ENCODE measurements at regions not wholly inside any gene's neighbourhood (a gene's known extent, or its start where the extent isn't known, plus 50 kb on each side); places are given as distances from the start of the nearest gene placed in this dataset.

- TF ChIP-seq REST (IDR thresholded peaks at IDR 0.05; ENCODE audit: insufficient read depth in 1 of 2, low read depth in 2 of 2, low read length in 2 of 2), result no peak
- no peak for TF ChIP-seq POLR2AphosphoS5 (IDR thresholded peaks at IDR 0.05; ENCODE audit: low read depth, low read length)
- TF ChIP-seq TAF1 (IDR thresholded peaks at IDR 0.05; ENCODE audit: borderline replicate concordance, insufficient read depth, low read length), result no peak
- no peak for TF ChIP-seq FOXP2 (optimal IDR thresholded peaks at IDR 0.05; ENCODE audit: borderline replicate concordance, extremely low read depth, extremely low read length, insufficient read depth)
- TF ChIP-seq SIN3A (IDR thresholded peaks at IDR 0.05; ENCODE audit: borderline replicate concordance, insufficient read depth, low read length), result no peak
Measured at GRCh38 chr2:8620611-8621382, 61.1 kb upstream of the ID2 start.

- TF ChIP-seq TAF1 (IDR thresholded peaks at IDR 0.05; ENCODE audit: borderline replicate concordance, insufficient read depth, low read length), result no peak
- TF ChIP-seq POLR2AphosphoS5 (IDR thresholded peaks at IDR 0.05; ENCODE audit: low read depth, low read length), result no peak
- no peak for TF ChIP-seq REST (IDR thresholded peaks at IDR 0.05; ENCODE audit: insufficient read depth in 1 of 2, low read depth in 2 of 2, low read length in 2 of 2)
- TF ChIP-seq FOXP2 (optimal IDR thresholded peaks at IDR 0.05; ENCODE audit: borderline replicate concordance, extremely low read depth, extremely low read length, insufficient read depth), result no peak
- no peak for TF ChIP-seq SIN3A (IDR thresholded peaks at IDR 0.05; ENCODE audit: borderline replicate concordance, insufficient read depth, low read length)
Measured at GRCh38 chr2:8622199-8622911, 59.5 kb upstream of the ID2 start.

GRCh38 chr2:8622924-8623465, 58.9 kb upstream of the ID2 start:
- TF ChIP-seq FOXP2 (optimal IDR thresholded peaks at IDR 0.05; ENCODE audit: borderline replicate concordance, extremely low read depth, extremely low read length, insufficient read depth), result no peak
- TF ChIP-seq TAF1 (IDR thresholded peaks at IDR 0.05; ENCODE audit: borderline replicate concordance, insufficient read depth, low read length), result no peak
- no peak for TF ChIP-seq REST (IDR thresholded peaks at IDR 0.05; ENCODE audit: insufficient read depth in 1 of 2, low read depth in 2 of 2, low read length in 2 of 2)
- no peak for TF ChIP-seq SIN3A (IDR thresholded peaks at IDR 0.05; ENCODE audit: borderline replicate concordance, insufficient read depth, low read length)
- TF ChIP-seq POLR2AphosphoS5 (IDR thresholded peaks at IDR 0.05; ENCODE audit: low read depth, low read length), result no peak

- TF ChIP-seq FOXP2 (optimal IDR thresholded peaks at IDR 0.05; ENCODE audit: borderline replicate concordance, extremely low read depth, extremely low read length, insufficient read depth), result no peak
- TF ChIP-seq REST (IDR thresholded peaks at IDR 0.05; ENCODE audit: insufficient read depth in 1 of 2, low read depth in 2 of 2, low read length in 2 of 2), result no peak
- TF ChIP-seq POLR2AphosphoS5 (IDR thresholded peaks at IDR 0.05; ENCODE audit: low read depth, low read length), result no peak
- TF ChIP-seq SIN3A (IDR thresholded peaks at IDR 0.05; ENCODE audit: borderline replicate concordance, insufficient read depth, low read length), result no peak
Measured at GRCh38 chr2:8623576-8623957, 58.3 kb upstream of the ID2 start.
